Osteocyte (in vitro differentiated cells): ENCODE measurements at regions not wholly inside any gene's neighbourhood (a gene's known extent, or its start where the extent isn't known, plus 50 kb on each side); places are given as distances from the start of the nearest gene placed in this dataset.

Source experiments
- DNase-seq: peaks from one replicate; pipeline ENCODE4 v3.0.0; 2021; ENCODE audit warnings: mixed read lengths; ENCODE audit not compliant: unreplicated experiment; ENCODE audit errors: extremely low spot score
- H3K27ac Mint-ChIP-seq: one replicate; pipeline ENCODE4 v1.8.0; 2021; ENCODE audit warnings: mild to moderate bottlenecking, mixed read lengths; ENCODE audit not compliant: unreplicated experiment
- H3K27me3 Mint-ChIP-seq: one replicate; pipeline ENCODE4 v1.8.0; 2021; ENCODE audit warnings: mixed read lengths; ENCODE audit not compliant: unreplicated experiment
- H3K36me3 Mint-ChIP-seq: one replicate; pipeline ENCODE4 v1.8.0; 2021; ENCODE audit warnings: mixed read lengths; ENCODE audit not compliant: unreplicated experiment
- H3K4me1 Mint-ChIP-seq: one replicate; pipeline ENCODE4 v1.8.0; 2021; ENCODE audit warnings: mixed read lengths; ENCODE audit not compliant: unreplicated experiment
- H3K4me3 Mint-ChIP-seq: one replicate; pipeline ENCODE4 v1.8.0; 2021; ENCODE audit warnings: mild to moderate bottlenecking, moderate library complexity, mixed read lengths; ENCODE audit not compliant: unreplicated experiment
- H3K9me3 Mint-ChIP-seq: one replicate; pipeline ENCODE4 v1.8.0; 2021; ENCODE audit warnings: mixed read lengths; ENCODE audit not compliant: unreplicated experiment
- CTCF ChIP-seq: fragments of 200-600 bp; sonication (generic); IDR thresholded peaks from 2 replicates; pipeline ENCODE4 v1.5.0; 2021; ENCODE audit warnings: antibody characterized with exemption, mild to moderate bottlenecking, moderate library complexity

- Mint-ChIP-seq H3K4me3 (no peak overlapping the region), H3K27ac (no peak overlapping the region), H3K9me3 (no peaks in the 10 kb centered on the region), H3K36me3 (no peaks in the 10 kb centered on the region), H3K4me1 (no peaks in the 10 kb centered on the region), H3K27me3 (no peaks in the 10 kb centered on the region)
- no peak for TF ChIP-seq CTCF
- no peak for DNase-seq
Observed at GRCh38 chr12:16675438-16675837, 69.5 kb upstream of the LMO3 start.

GRCh38 chr12:16674885-16675284 is 68.9 kb upstream of the LMO3 start:
- Mint-ChIP-seq H3K4me3 (no peak overlapping the region), H3K27ac (no peak overlapping the region), H3K4me1 (no peaks in the 10 kb centered on the region), H3K9me3 (no peaks in the 10 kb centered on the region), H3K27me3 (no peaks in the 10 kb centered on the region), H3K36me3 (no peaks in the 10 kb centered on the region)
- DNase-seq, result no peak
- TF ChIP-seq CTCF, result no peak

GRCh38 chr12:16670456-16671050 is 64.6 kb upstream of the LMO3 start:
- Mint-ChIP-seq H3K4me1 (no peaks in the 10 kb centered on the region), H3K27ac (no peak overlapping the region)
- no peak for DNase-seq

GRCh38 chr12:16669756-16670155 is 63.8 kb upstream of the LMO3 start:
- no peak overlapping the region for H3K27ac Mint-ChIP-seq
- TF ChIP-seq CTCF, result no peak
- no peaks in the 10 kb centered on the region for H3K36me3 Mint-ChIP-seq
- H3K4me3 Mint-ChIP-seq, result no peak overlapping the region
- H3K9me3 Mint-ChIP-seq, result no peaks in the 10 kb centered on the region
- H3K27me3 Mint-ChIP-seq, result no peaks in the 10 kb centered on the region
- H3K4me1 Mint-ChIP-seq, result no peaks in the 10 kb centered on the region
- DNase-seq, result no peak

More at GRCh38 chr12:16670456-16671050, 64.6 kb upstream of the LMO3 start:
- Mint-ChIP-seq H3K27me3 (no peaks in the 10 kb centered on the region), H3K9me3 (no peaks in the 10 kb centered on the region), H3K36me3 (no peaks in the 10 kb centered on the region), H3K4me3 (no peak overlapping the region)
- no peak for TF ChIP-seq CTCF

GRCh38 chr12:16668198-16668597 is 62.2 kb upstream of the LMO3 start:
- Mint-ChIP-seq H3K27ac (no peak overlapping the region), H3K27me3 (no peaks in the 10 kb centered on the region), H3K4me1 (no peaks in the 10 kb centered on the region), H3K36me3 (no peaks in the 10 kb centered on the region), H3K4me3 (no peak overlapping the region), H3K9me3 (no peaks in the 10 kb centered on the region)
- DNase-seq, result no peak
- TF ChIP-seq CTCF, result no peak
